Smooth muscle cell (in vitro differentiated cells): ENCODE measurements at regions not wholly inside any gene's neighbourhood (a gene's known extent, or its start where the extent isn't known, plus 50 kb on each side); places are given as distances from the start of the nearest gene placed in this dataset.

Source experiments
- DNase-seq: peaks from one replicate; lab custom pipeline; 2025; ENCODE audit not compliant: unreplicated experiment; lab: John Stamatoyannopoulos, UW
- H2AFZ ChIP-seq: fragments of 200-600 bp; sonication (generic); 2 replicates; pipeline ENCODE4 v1.6.0; 2016; ENCODE audit warnings: antibody characterized with exemption, low read depth, mild to moderate bottlenecking
- H3F3A ChIP-seq: fragments of 200-600 bp; sonication (generic); 2 replicates; pipeline ENCODE4 v1.6.0; 2017; ENCODE audit warnings: antibody characterized with exemption, low read depth
- H3K27ac ChIP-seq: fragments of 200-600 bp; sonication (generic); 2 replicates; pipeline ENCODE4 v1.5.1; 2016; ENCODE audit warnings: low read depth, mild to moderate bottlenecking
- H3K27me3 ChIP-seq: fragments of 200-600 bp; sonication (generic); 2 replicates; pipeline ENCODE4 v1.6.1; 2016; ENCODE audit warnings: low read depth, mild to moderate bottlenecking
- H3K36me3 ChIP-seq: fragments of 200-600 bp; sonication (generic); 2 replicates; pipeline ENCODE4 v1.5.1; 2016; ENCODE audit warnings: low read depth
- H3K4me1 ChIP-seq: fragments of 200-600 bp; sonication (generic); 2 replicates; pipeline ENCODE4 v1.5.1; 2016; ENCODE audit warnings: low read depth
- H3K4me2 ChIP-seq: fragments of 200-600 bp; sonication (generic); 2 replicates; pipeline ENCODE4 v1.6.0; 2016; ENCODE audit warnings: mild to moderate bottlenecking
- H3K4me3 ChIP-seq: fragments of 200-600 bp; sonication (generic); 2 replicates; pipeline ENCODE4 v1.5.1; 2016; ENCODE audit warnings: mild to moderate bottlenecking
- H3K79me2 ChIP-seq: fragments of 200-600 bp; sonication (generic); 2 replicates; pipeline ENCODE4 v1.6.0; 2016; ENCODE audit warnings: low read depth, mild to moderate bottlenecking
- H3K9ac ChIP-seq: fragments of 200-600 bp; sonication (generic); 2 replicates; pipeline ENCODE4 v1.6.0; 2016; ENCODE audit warnings: low read depth
- H3K9me3 ChIP-seq: fragments of 200-600 bp; sonication (generic); replicated peaks from 2 replicates; pipeline ENCODE4 v1.5.1; 2016; ENCODE audit warnings: low read depth
- H4K20me1 ChIP-seq: fragments of 200-600 bp; sonication (generic); 2 replicates; pipeline ENCODE4 v1.6.0; 2016; ENCODE audit warnings: low read depth
- WGBS: methylation state at CpG from one replicate; pipeline ENCODE4 v1.1.7; 2016; ENCODE audit warnings: low lambda C conversion rate; 5-methylcytosine and 5-hydroxymethylcytosine counted together
- TF ChIP-seq, protein P1 (sequence below): fragments of 200-600 bp; sonication (generic); IDR thresholded peaks from 2 replicates; pipeline ENCODE4 v1.5.1; 2017; ENCODE audit warnings: borderline replicate concordance, mild to moderate bottlenecking, antibody characterized with exemption; ENCODE audit not compliant: insufficient read depth, poor library complexity, severe bottlenecking

DNA sequence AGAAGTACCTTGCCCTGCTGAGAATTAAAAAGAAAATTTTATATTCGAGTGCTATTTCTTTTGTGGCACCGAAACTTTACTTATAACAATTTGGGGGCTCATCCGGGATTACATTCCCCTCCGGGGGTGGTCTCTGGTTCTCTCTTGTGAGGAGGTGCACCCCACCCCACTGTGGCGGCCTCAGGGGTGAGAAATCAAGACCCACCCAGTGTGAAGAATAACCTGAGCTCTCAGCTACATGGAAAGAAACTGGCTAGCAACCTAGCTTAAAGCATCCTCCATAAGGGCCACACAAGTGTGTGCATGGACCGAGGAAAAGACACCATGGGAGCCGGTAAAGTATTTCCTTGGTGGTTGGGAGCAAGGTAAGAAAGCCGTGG, 50.9 kb upstream of the ANKRD10 start:
- Histone ChIP-seq H3F3A (no peaks in the 10 kb centered on the region), H3K27ac (peak overlapping the region; percentile 59), H3K4me3 (no peak overlapping the region), H3K9ac (no peak overlapping the region), H3K9me3 (peaks cover 5% of the 10 kb centered on the region), H3K36me3 (no peaks in the 10 kb centered on the region), H2AFZ (no peak overlapping the region), H3K4me1 (no peaks in the 10 kb centered on the region), H4K20me1 (no peaks in the 10 kb centered on the region), H3K4me2 (no peak overlapping the region), H3K79me2 (no peaks in the 10 kb centered on the region), H3K27me3 (no peaks in the 10 kb centered on the region)
- DNase-seq = no peak
- TF ChIP-seq, protein P1, sequence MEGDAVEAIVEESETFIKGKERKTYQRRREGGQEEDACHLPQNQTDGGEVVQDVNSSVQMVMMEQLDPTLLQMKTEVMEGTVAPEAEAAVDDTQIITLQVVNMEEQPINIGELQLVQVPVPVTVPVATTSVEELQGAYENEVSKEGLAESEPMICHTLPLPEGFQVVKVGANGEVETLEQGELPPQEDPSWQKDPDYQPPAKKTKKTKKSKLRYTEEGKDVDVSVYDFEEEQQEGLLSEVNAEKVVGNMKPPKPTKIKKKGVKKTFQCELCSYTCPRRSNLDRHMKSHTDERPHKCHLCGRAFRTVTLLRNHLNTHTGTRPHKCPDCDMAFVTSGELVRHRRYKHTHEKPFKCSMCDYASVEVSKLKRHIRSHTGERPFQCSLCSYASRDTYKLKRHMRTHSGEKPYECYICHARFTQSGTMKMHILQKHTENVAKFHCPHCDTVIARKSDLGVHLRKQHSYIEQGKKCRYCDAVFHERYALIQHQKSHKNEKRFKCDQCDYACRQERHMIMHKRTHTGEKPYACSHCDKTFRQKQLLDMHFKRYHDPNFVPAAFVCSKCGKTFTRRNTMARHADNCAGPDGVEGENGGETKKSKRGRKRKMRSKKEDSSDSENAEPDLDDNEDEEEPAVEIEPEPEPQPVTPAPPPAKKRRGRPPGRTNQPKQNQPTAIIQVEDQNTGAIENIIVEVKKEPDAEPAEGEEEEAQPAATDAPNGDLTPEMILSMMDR = no peak
- WGBS = 94% methylated on average over 8 of the region's 8 CpGs

DNA sequence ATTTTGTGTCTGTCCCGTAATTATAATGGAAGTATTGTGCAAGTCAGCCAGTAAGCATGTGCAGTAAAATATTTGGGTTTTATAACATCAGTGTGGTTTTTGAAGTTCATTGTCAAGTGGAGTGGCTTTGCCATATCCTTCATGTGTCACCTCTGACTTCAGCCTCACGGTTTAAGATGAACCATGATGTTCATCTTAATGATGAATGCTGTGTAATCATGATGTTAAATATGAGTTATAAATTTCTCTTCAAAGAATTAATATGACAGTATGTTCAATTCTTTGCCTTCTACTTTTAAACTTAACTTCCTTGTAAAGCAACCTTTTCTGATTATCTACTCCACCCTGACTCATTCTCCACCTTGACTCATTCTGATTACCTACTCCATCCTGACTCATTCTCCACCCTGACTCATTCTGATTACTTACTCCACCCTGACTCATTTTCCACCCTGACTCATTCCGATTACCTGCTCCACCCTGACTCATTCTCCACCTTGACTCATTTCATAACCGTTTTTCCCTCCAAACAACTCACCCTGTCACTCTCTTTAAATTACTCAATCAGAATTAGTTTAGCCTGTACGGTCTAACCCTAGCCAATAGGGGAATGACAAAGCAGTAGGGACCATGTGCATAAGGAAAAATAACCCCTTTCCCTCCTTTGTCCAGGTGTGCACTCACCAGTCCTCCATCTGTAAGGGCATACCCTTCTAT, 50.3 kb upstream of the ANKRD10 start:
- Histone ChIP-seq H2AFZ (no peak overlapping the region), H3K27ac (peak overlapping the region; percentile 76), H3K4me2 (no peak overlapping the region), H3K36me3 (no peaks in the 10 kb centered on the region), H4K20me1 (no peaks in the 10 kb centered on the region), H3K9me3 (peaks cover 5% of the 10 kb centered on the region), H3K4me1 (no peaks in the 10 kb centered on the region), H3K27me3 (no peaks in the 10 kb centered on the region), H3K9ac (peak overlapping the region; percentile 14), H3F3A (no peaks in the 10 kb centered on the region), H3K4me3 (no peak overlapping the region), H3K79me2 (no peaks in the 10 kb centered on the region)
- TF ChIP-seq, protein P1 = no peak
- no peak for DNase-seq
- 71% methylated on average over 5 of the region's 5 CpGs for WGBS
